Trophoblast cell (in vitro differentiated cells and primary cell): ENCODE measurements at regions not wholly inside any gene's neighbourhood (a gene's known extent, or its start where the extent isn't known, plus 50 kb on each side); places are given as distances from the start of the nearest gene placed in this dataset.

Experiments used
- DNase-seq, 2 donors: peaks; one replicate each; pipeline ENCODE4 v3.0.0-alpha.2; 2016
- H2AFZ ChIP-seq: 2 replicates; pipeline ENCODE4 v1.6.1; 2013; ENCODE audit warnings: low read length, moderate library complexity, mild to moderate bottlenecking; ENCODE audit not compliant: insufficient read depth, poor library complexity
- H2AK5ac ChIP-seq: 2 replicates; pipeline ENCODE4 v1.6.1; 2013; ENCODE audit warnings: mild to moderate bottlenecking, low read length
- H2BK120ac ChIP-seq: 2 replicates; pipeline ENCODE4 v1.6.1; 2013; ENCODE audit warnings: low read length, mild to moderate bottlenecking, moderate library complexity; ENCODE audit not compliant: insufficient read depth, poor library complexity
- H2BK12ac ChIP-seq: 2 replicates; pipeline ENCODE4 v1.6.1; 2013; ENCODE audit warnings: mild to moderate bottlenecking, low read length, moderate library complexity
- H2BK5ac ChIP-seq: 2 replicates; pipeline ENCODE4 v1.6.1; 2013; ENCODE audit warnings: low read length, low read depth, moderate library complexity, mild to moderate bottlenecking; ENCODE audit not compliant: poor library complexity
- H3K14ac ChIP-seq: 2 replicates; pipeline ENCODE4 v1.6.1; 2013; ENCODE audit warnings: mild to moderate bottlenecking, low read length
- H3K18ac ChIP-seq: 2 replicates; pipeline ENCODE4 v1.6.1; 2013; ENCODE audit warnings: mild to moderate bottlenecking, low read length
- H3K23ac ChIP-seq: 2 replicates; pipeline ENCODE4 v1.6.1; 2013; ENCODE audit warnings: low read length
- H3K27ac ChIP-seq: 2 replicates; pipeline ENCODE4 v1.5.1; 2013; ENCODE audit warnings: low read depth, mild to moderate bottlenecking, inconsistent platforms, low read length, moderate library complexity
- H3K27me3 ChIP-seq: 2 replicates; pipeline ENCODE4 v1.6.1; 2013; ENCODE audit warnings: inconsistent platforms, mild to moderate bottlenecking, low read length, moderate library complexity; ENCODE audit not compliant: insufficient read depth
- H3K36me3 ChIP-seq, 2 experiments: 1 replicate in 1 of 2; 2 replicates in 1 of 2; pipeline ENCODE4 v1.6.1; 2013; ENCODE audit warnings: low read length in 2 of 2, mild to moderate bottlenecking in 2 of 2, moderate library complexity in 1 of 2; ENCODE audit not compliant: insufficient read depth in 2 of 2, control insufficient read depth in 1 of 2
- H3K4ac ChIP-seq: 2 replicates; pipeline ENCODE4 v1.6.1; 2013; ENCODE audit warnings: low read depth, mild to moderate bottlenecking, low read length, moderate library complexity
- H3K4me1 ChIP-seq, 2 experiments: 1 replicate in 1 of 2; 2 replicates in 1 of 2; pipeline ENCODE4 v1.6.1; 2013; ENCODE audit warnings: low read length in 2 of 2, mild to moderate bottlenecking in 2 of 2, moderate library complexity in 1 of 2; ENCODE audit not compliant: insufficient read depth in 2 of 2, control insufficient read depth in 1 of 2
- H3K4me2 ChIP-seq: 2 replicates; pipeline ENCODE4 v1.6.1; 2013; ENCODE audit warnings: inconsistent platforms, mild to moderate bottlenecking, low read length, moderate library complexity
- H3K4me3 ChIP-seq: 2 replicates; pipeline ENCODE4 v1.5.1; 2013; ENCODE audit warnings: mild to moderate bottlenecking, low read depth, low read length, inconsistent platforms
- H3K79me1 ChIP-seq: one replicate; pipeline ENCODE4 v1.6.1; 2013; ENCODE audit warnings: low read length
- H3K79me2 ChIP-seq: 2 replicates; pipeline ENCODE4 v1.6.1; 2013; ENCODE audit warnings: low read length, mild to moderate bottlenecking; ENCODE audit not compliant: control insufficient read depth, insufficient read depth, poor library complexity
- H3K9ac ChIP-seq: 2 replicates; pipeline ENCODE4 v1.6.1; 2013; ENCODE audit warnings: mild to moderate bottlenecking, low read length
- H3K9me3 ChIP-seq: 2 replicates; pipeline ENCODE4 v1.6.1; 2013; ENCODE audit warnings: low read depth, mild to moderate bottlenecking, control low read depth, inconsistent platforms, low read length; ENCODE audit not compliant: insufficient read depth
- H4K12ac ChIP-seq: 2 replicates; pipeline ENCODE4 v1.6.1; 2013; ENCODE audit warnings: low read depth, mild to moderate bottlenecking, low read length, moderate library complexity
- H4K8ac ChIP-seq: 2 replicates; pipeline ENCODE4 v1.6.1; 2013; ENCODE audit warnings: low read depth, mild to moderate bottlenecking, low read length, moderate library complexity
- H4K91ac ChIP-seq: one replicate; pipeline ENCODE4 v1.6.1; 2013; ENCODE audit warnings: low read depth, mild to moderate bottlenecking, low read length, moderate library complexity
- WGBS: extraction: QIAGEN DNeasy Blood & Tissue Kit; methylation state at CpG from one replicate; pipeline ENCODE4 v1.1.7; 2013; ENCODE audit warnings: missing lambda C conversion rate; ENCODE audit not compliant: insufficient read length, insufficient coverage; ENCODE audit errors: extremely low coverage; 5-methylcytosine and 5-hydroxymethylcytosine counted together

GRCh38 chr11:93608364-93608763 is 53.1 kb upstream of the CEP295 start:
- Histone ChIP-seq H3K4ac (no peak overlapping the region), H4K8ac (no peak overlapping the region), H3K18ac (no peak overlapping the region), H2BK12ac (no peak overlapping the region), H3K79me1 (no peaks in the 10 kb centered on the region), H3K36me3 (no peaks in the 10 kb centered on the region), H3K23ac (no peak overlapping the region), H3K79me2 (no peaks in the 10 kb centered on the region), H2BK120ac (no peak overlapping the region), H3K27me3 (no peaks in the 10 kb centered on the region), H3K27ac (no peak overlapping the region), H3K14ac (no peak overlapping the region), H3K4me2 (no peak overlapping the region), H4K91ac (no peak overlapping the region), H3K4me1 (no peaks in the 10 kb centered on the region), H2AFZ (no peak overlapping the region), H2AK5ac (no peak overlapping the region), H3K9ac (no peak overlapping the region), H3K4me3 (no peak overlapping the region), H4K12ac (no peak overlapping the region), H3K9me3 (no peaks in the 10 kb centered on the region), H2BK5ac (no peak overlapping the region)
- no CpG with 5 or more reads among the region's 1 CpG for WGBS
- DNase-seq, result peak in 1 of 2 donors; percentile 53

GRCh38 chr11:93606721-93607120 is 54.8 kb upstream of the CEP295 start:
- H3K27ac ChIP-seq, result no peak overlapping the region
- H3K79me1 ChIP-seq, result no peaks in the 10 kb centered on the region
- no peak for DNase-seq
- H3K18ac ChIP-seq, result no peak overlapping the region
- H4K8ac ChIP-seq, result no peak overlapping the region
- H3K9ac ChIP-seq, result no peak overlapping the region
- no peak overlapping the region for H3K4me2 ChIP-seq
- H3K4ac ChIP-seq, result no peak overlapping the region
- no peaks in the 10 kb centered on the region for H3K4me1 ChIP-seq
- no peak overlapping the region for H2AK5ac ChIP-seq
- H3K36me3 ChIP-seq, result no peaks in the 10 kb centered on the region
- H3K27me3 ChIP-seq, result no peaks in the 10 kb centered on the region
- no peak overlapping the region for H2BK12ac ChIP-seq
- H3K9me3 ChIP-seq, result no peaks in the 10 kb centered on the region
- H2BK120ac ChIP-seq, result no peak overlapping the region
- no peak overlapping the region for H3K4me3 ChIP-seq
- WGBS, result no CpG with 5 or more reads among the region's 3 CpGs
- H3K23ac ChIP-seq, result no peak overlapping the region
- H4K91ac ChIP-seq, result no peak overlapping the region
- no peak overlapping the region for H4K12ac ChIP-seq
- no peaks in the 10 kb centered on the region for H3K79me2 ChIP-seq
- H3K14ac ChIP-seq, result no peak overlapping the region
- H2AFZ ChIP-seq, result no peak overlapping the region
- H2BK5ac ChIP-seq, result no peak overlapping the region

DNA sequence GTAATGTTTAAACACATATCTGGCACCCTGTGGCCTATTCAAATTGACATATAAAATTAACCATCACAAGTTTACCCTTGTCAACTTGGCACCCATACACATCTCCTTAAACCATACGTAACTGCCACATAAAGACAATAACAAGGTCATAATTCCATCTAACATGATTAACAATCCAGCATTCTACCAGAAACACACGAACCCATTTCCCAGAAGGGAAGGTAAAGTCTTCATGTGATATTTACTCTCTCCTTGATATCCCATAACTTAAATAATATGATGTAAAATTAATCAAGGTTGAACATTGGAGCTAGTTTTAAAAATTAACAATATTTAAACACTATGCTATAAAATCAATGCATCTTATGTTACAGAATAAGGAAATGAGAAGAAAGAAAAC is 55.2 kb upstream of the CEP295 start:
- H4K8ac ChIP-seq, result no peak overlapping the region
- whole genome bisulfite sequencing, result no CpG with 5 or more reads among the region's 2 CpGs
- H3K27me3 ChIP-seq, result no peaks in the 10 kb centered on the region
- H2BK5ac ChIP-seq, result no peak overlapping the region
- H4K91ac ChIP-seq, result no peak overlapping the region
- no peak overlapping the region for H2AK5ac ChIP-seq
- no peak for DNase-seq
- no peaks in the 10 kb centered on the region for H3K4me1 ChIP-seq
- no peak overlapping the region for H4K12ac ChIP-seq
- no peak overlapping the region for H2AFZ ChIP-seq
- H3K36me3 ChIP-seq, result no peaks in the 10 kb centered on the region
- no peak overlapping the region for H3K27ac ChIP-seq
- no peak overlapping the region for H3K4me2 ChIP-seq
- H3K9ac ChIP-seq, result no peak overlapping the region
- H2BK12ac ChIP-seq, result no peak overlapping the region
- H3K18ac ChIP-seq, result no peak overlapping the region
- H2BK120ac ChIP-seq, result no peak overlapping the region
- no peak overlapping the region for H3K14ac ChIP-seq
- no peaks in the 10 kb centered on the region for H3K79me2 ChIP-seq
- H3K23ac ChIP-seq, result no peak overlapping the region
- H3K4ac ChIP-seq, result no peak overlapping the region
- H3K9me3 ChIP-seq, result no peaks in the 10 kb centered on the region
- H3K4me3 ChIP-seq, result no peak overlapping the region
- H3K79me1 ChIP-seq, result no peaks in the 10 kb centered on the region

GRCh38 chr11:93605642-93606041 is 55.8 kb upstream of the CEP295 start:
- Histone ChIP-seq H2BK120ac (no peak overlapping the region), H3K4me1 (no peaks in the 10 kb centered on the region), H3K4ac (no peak overlapping the region), H3K23ac (no peak overlapping the region), H3K9ac (no peak overlapping the region), H3K79me1 (no peaks in the 10 kb centered on the region), H2AFZ (no peak overlapping the region), H2BK12ac (no peak overlapping the region), H2AK5ac (no peak overlapping the region), H3K18ac (no peak overlapping the region), H3K36me3 (no peaks in the 10 kb centered on the region), H3K27ac (no peak overlapping the region), H4K12ac (no peak overlapping the region), H2BK5ac (no peak overlapping the region), H3K9me3 (no peaks in the 10 kb centered on the region), H4K91ac (no peak overlapping the region), H3K79me2 (no peaks in the 10 kb centered on the region), H3K14ac (no peak overlapping the region), H3K27me3 (no peaks in the 10 kb centered on the region), H3K4me2 (no peak overlapping the region), H3K4me3 (no peak overlapping the region), H4K8ac (no peak overlapping the region)
- DNase-seq, result no peak
- WGBS, result no CpG with 5 or more reads among the region's 3 CpGs
